Neural progenitor cell (in vitro differentiated cells): ENCODE measurements at regions not wholly inside any gene's neighbourhood (a gene's known extent, or its start where the extent isn't known, plus 50 kb on each side); places are given as distances from the start of the nearest gene placed in this dataset.

Experiments used
- DNase-seq: peaks from one replicate; pipeline ENCODE4 v3.0.0-alpha.2; 2016; ENCODE audit warnings: low spot score
- H2AFZ ChIP-seq: fragments of 200-600 bp; sonication (generic); replicated peaks from 2 replicates; pipeline ENCODE4 v1.6.1; 2016; ENCODE audit warnings: antibody characterized with exemption
- H3F3A ChIP-seq: fragments of 200-600 bp; sonication (generic); 2 replicates; pipeline ENCODE4 v1.6.1; 2016; ENCODE audit warnings: antibody characterized with exemption, low read depth
- H3K27ac ChIP-seq: fragments of 200-600 bp; sonication (generic); 2 replicates; pipeline ENCODE4 v1.5.1; 2016; ENCODE audit warnings: mild to moderate bottlenecking
- H3K27me3 ChIP-seq: fragments of 200-600 bp; sonication (generic); 2 replicates; pipeline ENCODE4 v1.6.1; 2016; ENCODE audit warnings: mild to moderate bottlenecking, moderate library complexity
- H3K36me3 ChIP-seq: fragments of 200-600 bp; sonication (generic); 2 replicates; pipeline ENCODE4 v1.5.1; 2016
- H3K4me1 ChIP-seq: fragments of 200-600 bp; sonication (generic); 2 replicates; pipeline ENCODE4 v1.6.1; 2016; ENCODE audit warnings: mixed run types
- H3K4me2 ChIP-seq: fragments of 200-600 bp; sonication (generic); 2 replicates; pipeline ENCODE4 v1.6.1; 2016
- H3K4me3 ChIP-seq: fragments of 200-600 bp; sonication (generic); 2 replicates; pipeline ENCODE4 v1.5.1; 2016
- H3K79me2 ChIP-seq: fragments of 200-600 bp; sonication (generic); 2 replicates; pipeline ENCODE4 v1.6.1; 2016; ENCODE audit warnings: low read depth
- H3K9ac ChIP-seq: fragments of 200-600 bp; sonication (generic); 2 replicates; pipeline ENCODE4 v1.6.1; 2016
- H3K9me3 ChIP-seq: fragments of 200-600 bp; sonication (generic); 2 replicates; pipeline ENCODE4 v1.5.1; 2016; ENCODE audit warnings: low read depth
- H4K20me1 ChIP-seq: fragments of 200-600 bp; sonication (generic); 2 replicates; pipeline ENCODE4 v1.6.1; 2016; ENCODE audit warnings: low read depth
- H3K27ac Mint-ChIP-seq: 3 replicates; pipeline ENCODE4 v1.8.0; 2021; ENCODE audit warnings: mixed read lengths
- H3K27me3 Mint-ChIP-seq: 2 replicates; pipeline ENCODE4 v1.8.0; 2022; ENCODE audit warnings: low read depth, mild to moderate bottlenecking, inconsistent platforms, moderate library complexity, mixed read lengths; ENCODE audit not compliant: insufficient read depth
- H3K36me3 Mint-ChIP-seq: 3 replicates; pipeline ENCODE4 v1.8.0; 2021; ENCODE audit warnings: mixed read lengths
- H3K4me1 Mint-ChIP-seq: 3 replicates; pipeline ENCODE4 v1.8.0; 2021; ENCODE audit warnings: mixed read lengths
- H3K4me3 Mint-ChIP-seq: 3 replicates; pipeline ENCODE4 v1.8.0; 2021; ENCODE audit warnings: mild to moderate bottlenecking, moderate library complexity, mixed read lengths
- H3K9me3 Mint-ChIP-seq: 3 replicates; pipeline ENCODE4 v1.8.0; 2020; ENCODE audit warnings: mixed read lengths
- EZH2 ChIP-seq: fragments of 200-600 bp; sonication (generic); IDR thresholded peaks from 2 replicates; pipeline ENCODE4 v1.6.1; 2017; ENCODE audit warnings: antibody characterized with exemption, mild to moderate bottlenecking, moderate library complexity
- EZH2phosphoT487 ChIP-seq: fragments of 200-600 bp; sonication (generic); IDR thresholded peaks from 2 replicates; pipeline ENCODE4 v1.6.1; 2017; ENCODE audit warnings: antibody characterized with exemption
- TF ChIP-seq, protein P1 (sequence below): fragments of 200-600 bp; sonication (generic); IDR thresholded peaks from 2 replicates; pipeline ENCODE4 v1.5.1; 2017; ENCODE audit warnings: antibody characterized with exemption, mild to moderate bottlenecking

DNA sequence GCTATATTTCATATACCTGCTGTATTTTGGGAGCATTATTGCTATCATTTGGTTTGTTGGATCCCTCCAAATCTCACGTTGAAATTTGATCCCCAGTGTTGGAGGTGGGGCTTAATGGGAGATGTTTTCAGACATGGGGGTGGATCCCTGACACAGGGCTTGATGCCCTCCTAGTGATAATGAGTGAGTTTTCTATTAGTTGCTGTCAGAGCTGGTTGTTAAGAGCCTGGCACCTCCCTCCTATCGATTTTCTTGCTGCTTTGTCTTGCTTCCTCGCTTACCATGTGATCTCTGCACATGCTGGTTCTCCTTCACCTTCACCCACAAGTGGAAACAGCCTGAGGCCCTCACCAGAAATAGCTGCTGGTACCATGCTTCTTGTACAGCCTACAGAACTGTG, 259.9 kb upstream of the STARD13 start:
- no peak for DNase-seq
- Histone ChIP-seq H3K36me3 (no peaks in the 10 kb centered on the region), H3F3A (peaks cover 35% of the 10 kb centered on the region), H3K27me3 (no peaks in the 10 kb centered on the region), H3K79me2 (no peaks in the 10 kb centered on the region), H3K4me2 (no peak overlapping the region), H2AFZ (no peak overlapping the region), H3K4me1 (peaks cover 29% of the 10 kb centered on the region), H3K27ac (no peak overlapping the region), H4K20me1 (no peaks in the 10 kb centered on the region), H3K9me3 (no peaks in the 10 kb centered on the region), H3K9ac (no peak overlapping the region), H3K4me3 (no peak overlapping the region)
- Mint-ChIP-seq H3K4me3 (no peak overlapping the region), H3K27ac (no peak overlapping the region), H3K36me3 (no peaks in the 10 kb centered on the region), H3K9me3 (no peaks in the 10 kb centered on the region), H3K4me1 (peaks cover 26% of the 10 kb centered on the region), H3K27me3 (no peaks in the 10 kb centered on the region)
- TF ChIP-seq, protein P1, sequence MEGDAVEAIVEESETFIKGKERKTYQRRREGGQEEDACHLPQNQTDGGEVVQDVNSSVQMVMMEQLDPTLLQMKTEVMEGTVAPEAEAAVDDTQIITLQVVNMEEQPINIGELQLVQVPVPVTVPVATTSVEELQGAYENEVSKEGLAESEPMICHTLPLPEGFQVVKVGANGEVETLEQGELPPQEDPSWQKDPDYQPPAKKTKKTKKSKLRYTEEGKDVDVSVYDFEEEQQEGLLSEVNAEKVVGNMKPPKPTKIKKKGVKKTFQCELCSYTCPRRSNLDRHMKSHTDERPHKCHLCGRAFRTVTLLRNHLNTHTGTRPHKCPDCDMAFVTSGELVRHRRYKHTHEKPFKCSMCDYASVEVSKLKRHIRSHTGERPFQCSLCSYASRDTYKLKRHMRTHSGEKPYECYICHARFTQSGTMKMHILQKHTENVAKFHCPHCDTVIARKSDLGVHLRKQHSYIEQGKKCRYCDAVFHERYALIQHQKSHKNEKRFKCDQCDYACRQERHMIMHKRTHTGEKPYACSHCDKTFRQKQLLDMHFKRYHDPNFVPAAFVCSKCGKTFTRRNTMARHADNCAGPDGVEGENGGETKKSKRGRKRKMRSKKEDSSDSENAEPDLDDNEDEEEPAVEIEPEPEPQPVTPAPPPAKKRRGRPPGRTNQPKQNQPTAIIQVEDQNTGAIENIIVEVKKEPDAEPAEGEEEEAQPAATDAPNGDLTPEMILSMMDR: no peak
- no peak for TF ChIP-seq EZH2
- TF ChIP-seq EZH2phosphoT487: no peak

DNA sequence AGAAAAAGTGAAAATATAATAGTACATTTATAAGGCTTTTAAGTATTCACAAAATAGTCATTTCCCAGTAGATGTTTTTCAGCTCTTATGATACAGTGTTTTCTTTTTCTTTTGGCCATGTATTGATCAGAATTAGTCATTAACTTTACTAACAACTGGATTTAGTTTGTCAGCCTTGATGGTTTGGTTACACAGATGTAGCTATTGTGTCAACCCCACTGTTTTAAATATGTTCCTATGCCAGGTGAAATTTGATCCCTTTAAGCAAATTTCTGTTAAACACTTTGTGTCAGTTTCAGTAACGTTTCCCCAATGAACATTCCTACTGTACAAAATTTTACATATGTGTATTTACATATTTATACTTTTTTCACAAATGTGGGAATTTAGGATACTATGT, 261.5 kb upstream of the STARD13 start:
- Histone ChIP-seq H3K27me3 (no peaks in the 10 kb centered on the region), H3K79me2 (no peaks in the 10 kb centered on the region), H3K36me3 (no peaks in the 10 kb centered on the region), H3F3A (peaks cover 25% of the 10 kb centered on the region), H3K4me3 (no peak overlapping the region), H3K27ac (no peak overlapping the region), H2AFZ (no peak overlapping the region), H3K4me1 (peaks cover 18% of the 10 kb centered on the region), H3K9me3 (no peaks in the 10 kb centered on the region), H3K9ac (no peak overlapping the region), H4K20me1 (no peaks in the 10 kb centered on the region), H3K4me2 (no peak overlapping the region)
- DNase-seq: no peak
- Mint-ChIP-seq H3K4me3 (no peak overlapping the region), H3K9me3 (no peaks in the 10 kb centered on the region), H3K27ac (no peak overlapping the region), H3K27me3 (no peaks in the 10 kb centered on the region), H3K36me3 (no peaks in the 10 kb centered on the region), H3K4me1 (peaks cover 17% of the 10 kb centered on the region)
- TF ChIP-seq EZH2 (no peak), EZH2phosphoT487 (no peak)
- TF ChIP-seq, protein P1: no peak

DNA sequence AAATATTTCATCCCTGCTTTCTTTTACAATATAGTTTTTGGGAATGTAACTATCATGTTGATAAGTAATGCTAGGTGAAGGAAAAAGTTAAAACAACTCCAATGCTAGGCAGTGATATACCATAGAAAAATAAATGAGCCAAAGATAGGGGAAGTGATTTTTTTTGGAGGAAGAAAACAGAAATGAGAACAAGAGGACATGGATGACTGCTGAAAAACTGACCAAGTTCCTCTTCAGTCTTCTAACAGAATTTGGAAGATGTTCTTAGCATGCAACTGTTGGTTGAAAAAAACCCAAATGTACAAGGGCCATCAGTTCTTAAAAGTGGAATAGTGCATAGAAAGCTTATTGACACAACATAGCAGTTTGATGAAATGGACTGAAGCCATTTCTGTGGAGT, 262.5 kb upstream of the STARD13 start:
- DNase-seq: no peak
- Histone ChIP-seq H3K79me2 (no peaks in the 10 kb centered on the region), H3K27ac (no peak overlapping the region), H2AFZ (no peak overlapping the region), H3K4me3 (no peak overlapping the region), H4K20me1 (no peaks in the 10 kb centered on the region), H3K9ac (no peak overlapping the region), H3K36me3 (no peaks in the 10 kb centered on the region), H3K4me1 (peaks cover 18% of the 10 kb centered on the region), H3K9me3 (no peaks in the 10 kb centered on the region), H3K4me2 (no peak overlapping the region), H3K27me3 (no peaks in the 10 kb centered on the region), H3F3A (peaks cover 15% of the 10 kb centered on the region)
- H3K27me3 Mint-ChIP-seq: no peaks in the 10 kb centered on the region
- no peak overlapping the region for H3K27ac Mint-ChIP-seq
- peaks cover 12% of the 10 kb centered on the region for H3K4me1 Mint-ChIP-seq
- H3K36me3 Mint-ChIP-seq: no peaks in the 10 kb centered on the region
- no peak overlapping the region for H3K4me3 Mint-ChIP-seq
- TF ChIP-seq, protein P1: no peak
- TF ChIP-seq EZH2 (no peak), EZH2phosphoT487 (no peak)
- no peaks in the 10 kb centered on the region for H3K9me3 Mint-ChIP-seq

DNA sequence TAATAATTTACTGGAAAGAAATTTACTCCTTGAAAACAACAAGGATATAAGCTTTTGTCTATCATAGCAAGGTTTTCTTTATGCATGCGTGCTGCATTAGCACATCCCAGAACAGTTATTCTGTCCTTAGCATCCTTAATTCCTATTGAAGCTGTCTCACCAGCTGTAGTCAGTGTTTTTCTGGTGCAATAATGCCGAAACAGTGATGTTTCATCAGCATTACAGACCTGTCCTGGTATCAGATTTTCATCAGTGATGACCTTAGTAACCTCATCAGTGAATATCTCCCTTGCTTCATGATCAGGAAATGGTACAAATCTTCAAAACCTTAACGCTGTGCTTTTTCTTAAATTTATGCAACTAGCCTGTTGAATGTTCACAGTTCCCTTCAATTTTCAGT, 264.7 kb upstream of the STARD13 start:
- no peak overlapping the region for H3K4me3 ChIP-seq
- Mint-ChIP-seq H3K4me3 (no peak overlapping the region), H3K9me3 (no peaks in the 10 kb centered on the region), H3K4me1 (no peaks in the 10 kb centered on the region), H3K27me3 (peaks cover 2% of the 10 kb centered on the region), H3K36me3 (no peaks in the 10 kb centered on the region), H3K27ac (no peak overlapping the region)
- TF ChIP-seq EZH2 (no peak), EZH2phosphoT487 (no peak)
- TF ChIP-seq, protein P1: no peak
- no peaks in the 10 kb centered on the region for H3K36me3 ChIP-seq
- no peaks in the 10 kb centered on the region for H4K20me1 ChIP-seq
- no peak overlapping the region for H3K9ac ChIP-seq
- H3K4me2 ChIP-seq: no peak overlapping the region
- peaks cover 8% of the 10 kb centered on the region for H3F3A ChIP-seq
- DNase-seq: no peak
- no peaks in the 10 kb centered on the region for H3K27me3 ChIP-seq
- H3K4me1 ChIP-seq: peaks cover 7% of the 10 kb centered on the region
- H2AFZ ChIP-seq: no peak overlapping the region
- no peaks in the 10 kb centered on the region for H3K79me2 ChIP-seq
- no peak overlapping the region for H3K27ac ChIP-seq
- no peaks in the 10 kb centered on the region for H3K9me3 ChIP-seq
